ENCODE measurements at regions not wholly inside any gene's neighbourhood (a gene's known extent, or its start where the extent isn't known, plus 50 kb on each side); places are given as distances from the start of the nearest gene placed in this dataset.

DNA sequence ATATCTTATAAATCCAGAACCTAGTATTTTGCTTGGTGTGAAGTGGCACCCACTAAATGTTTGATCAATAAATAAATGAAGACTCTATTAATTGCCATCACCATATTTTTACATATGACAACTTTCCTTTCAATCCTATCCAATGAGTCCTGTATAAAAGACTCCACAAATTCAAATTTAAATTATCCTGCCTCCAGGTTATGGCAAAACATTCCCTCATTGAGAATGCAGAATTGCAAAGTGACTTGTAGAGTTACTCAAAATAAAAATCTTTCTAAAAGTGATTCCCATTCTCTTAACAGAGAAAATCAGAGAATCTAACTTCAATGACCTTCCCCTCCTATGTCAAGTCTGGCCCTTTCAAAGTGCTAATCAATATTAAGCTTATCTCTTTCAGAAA, 236.8 kb downstream of the GRB14 start:
- H3K9ac ChIP-seq (ENCODE audit: low read depth, low read length): no peak overlapping the region
- H3K27me3 ChIP-seq (ENCODE audit: control insufficient read depth, insufficient read depth, low read length): no peaks in the 10 kb centered on the region
- H3K36me3 ChIP-seq (ENCODE audit: insufficient read depth, low read length): no peaks in the 10 kb centered on the region
- peaks cover 23% of the 10 kb centered on the region for H3K4me1 ChIP-seq (ENCODE audit: control insufficient read depth, insufficient read depth, low read length)
- no peak overlapping the region for H3K4me2 ChIP-seq (ENCODE audit: low read length)
- no peaks in the 10 kb centered on the region for H3K9me3 ChIP-seq (replicated peaks; ENCODE audit: low read length)
- H3K4me3 ChIP-seq (ENCODE audit: low read length): no peak overlapping the region

- Histone ChIP-seq H3K9me3 (replicated peaks; ENCODE audit: low read length) (no peaks in the 10 kb centered on the region), H3K4me3 (ENCODE audit: low read length) (no peak overlapping the region), H3K27me3 (ENCODE audit: control insufficient read depth, insufficient read depth, low read length) (no peaks in the 10 kb centered on the region), H3K4me1 (ENCODE audit: control insufficient read depth, insufficient read depth, low read length) (no peaks in the 10 kb centered on the region), H3K9ac (ENCODE audit: low read depth, low read length) (no peak overlapping the region), H3K4me2 (ENCODE audit: low read length) (no peak overlapping the region), H3K36me3 (ENCODE audit: insufficient read depth, low read length) (no peaks in the 10 kb centered on the region)
Observed at GRCh38 chr2:164371916-164372315, 249.4 kb downstream of the GRB14 start.

DNA sequence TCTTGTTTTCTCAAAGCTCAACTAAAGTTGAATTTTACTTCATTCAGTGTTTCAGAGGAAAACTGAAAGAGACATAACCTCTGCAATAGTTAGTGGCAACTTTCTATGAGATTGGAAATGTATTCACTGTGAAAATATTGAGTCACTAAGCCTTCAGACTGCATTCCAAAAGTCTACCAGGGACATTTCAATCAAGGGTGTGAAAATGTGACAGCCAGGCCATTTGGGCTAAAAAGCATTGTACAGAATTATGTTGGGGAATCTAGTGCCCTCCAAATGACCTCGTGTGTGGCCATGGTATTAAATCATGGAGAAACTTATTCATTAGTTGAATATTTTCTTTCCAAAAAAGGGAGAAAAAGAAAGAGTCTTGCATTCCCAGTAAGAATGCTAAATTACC, 251.9 kb downstream of the GRB14 start:
- H3K4me2 ChIP-seq (ENCODE audit: low read length): no peak overlapping the region
- no peak overlapping the region for H3K9ac ChIP-seq (ENCODE audit: low read depth, low read length)
- no peaks in the 10 kb centered on the region for H3K9me3 ChIP-seq (replicated peaks; ENCODE audit: low read length)
- H3K4me3 ChIP-seq (ENCODE audit: low read length): no peak overlapping the region
- H3K36me3 ChIP-seq (ENCODE audit: insufficient read depth, low read length): no peaks in the 10 kb centered on the region
- H3K4me1 ChIP-seq (ENCODE audit: control insufficient read depth, insufficient read depth, low read length): no peaks in the 10 kb centered on the region
- H3K27me3 ChIP-seq (ENCODE audit: control insufficient read depth, insufficient read depth, low read length): no peaks in the 10 kb centered on the region

DNA sequence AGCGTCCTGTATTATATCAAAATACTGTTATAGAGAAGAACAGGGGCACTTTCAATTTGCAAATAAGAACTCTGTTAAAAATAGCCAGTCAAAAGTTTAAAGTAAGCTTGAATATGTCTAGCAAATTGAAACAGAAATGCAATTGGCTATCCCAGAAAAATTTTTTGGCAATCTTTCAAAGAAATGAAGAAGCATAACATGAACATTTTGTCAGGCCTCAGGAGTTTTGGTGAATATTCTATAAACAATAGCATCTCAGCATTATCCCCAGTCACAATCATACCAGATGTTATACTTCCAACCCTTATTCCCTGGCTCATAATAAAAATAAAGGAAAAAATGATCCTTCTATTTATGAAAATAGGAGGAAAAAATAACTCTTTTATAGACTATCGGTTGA, 252.4 kb downstream of the GRB14 start:
- Histone ChIP-seq H3K36me3 (ENCODE audit: insufficient read depth, low read length) (no peaks in the 10 kb centered on the region), H3K4me1 (ENCODE audit: control insufficient read depth, insufficient read depth, low read length) (no peaks in the 10 kb centered on the region), H3K4me2 (ENCODE audit: low read length) (no peak overlapping the region), H3K9me3 (replicated peaks; ENCODE audit: low read length) (no peaks in the 10 kb centered on the region), H3K4me3 (ENCODE audit: low read length) (no peak overlapping the region), H3K9ac (ENCODE audit: low read depth, low read length) (no peak overlapping the region), H3K27me3 (ENCODE audit: control insufficient read depth, insufficient read depth, low read length) (no peaks in the 10 kb centered on the region)

- no peaks in the 10 kb centered on the region for H3K36me3 ChIP-seq (ENCODE audit: insufficient read depth, low read length)
- H3K4me3 ChIP-seq (ENCODE audit: low read length): no peak overlapping the region
- no peaks in the 10 kb centered on the region for H3K9me3 ChIP-seq (replicated peaks; ENCODE audit: low read length)
- H3K4me1 ChIP-seq (ENCODE audit: control insufficient read depth, insufficient read depth, low read length): no peaks in the 10 kb centered on the region
- H3K27me3 ChIP-seq (ENCODE audit: control insufficient read depth, insufficient read depth, low read length): no peaks in the 10 kb centered on the region
- no peak overlapping the region for H3K4me2 ChIP-seq (ENCODE audit: low read length)
- H3K9ac ChIP-seq (ENCODE audit: low read depth, low read length): no peak overlapping the region
Observed at GRCh38 chr2:164363646-164364045, 257.6 kb downstream of the GRB14 start.

- H3K36me3 ChIP-seq (ENCODE audit: insufficient read depth, low read length): no peaks in the 10 kb centered on the region
- no peaks in the 10 kb centered on the region for H3K27me3 ChIP-seq (ENCODE audit: control insufficient read depth, insufficient read depth, low read length)
- H3K9ac ChIP-seq (ENCODE audit: low read depth, low read length): no peak overlapping the region
- no peak overlapping the region for H3K4me3 ChIP-seq (ENCODE audit: low read length)
- no peak overlapping the region for H3K4me2 ChIP-seq (ENCODE audit: low read length)
- H3K4me1 ChIP-seq (ENCODE audit: control insufficient read depth, insufficient read depth, low read length): no peaks in the 10 kb centered on the region
- no peaks in the 10 kb centered on the region for H3K9me3 ChIP-seq (replicated peaks; ENCODE audit: low read length)
Observed at GRCh38 chr2:164351536-164351935, 269.7 kb downstream of the GRB14 start.

- no peaks in the 10 kb centered on the region for H3K36me3 ChIP-seq (ENCODE audit: insufficient read depth, low read length)
- H3K4me1 ChIP-seq (ENCODE audit: control insufficient read depth, insufficient read depth, low read length): no peaks in the 10 kb centered on the region
- no peak overlapping the region for H3K9ac ChIP-seq (ENCODE audit: low read depth, low read length)
- no peaks in the 10 kb centered on the region for H3K9me3 ChIP-seq (replicated peaks; ENCODE audit: low read length)
- no peak overlapping the region for H3K4me2 ChIP-seq (ENCODE audit: low read length)
- H3K27me3 ChIP-seq (ENCODE audit: control insufficient read depth, insufficient read depth, low read length): no peaks in the 10 kb centered on the region
- no peak overlapping the region for H3K4me3 ChIP-seq (ENCODE audit: low read length)
Observed at GRCh38 chr2:164335947-164336346, 285.3 kb downstream of the GRB14 start.

- H3K9ac ChIP-seq (ENCODE audit: low read depth, low read length): no peak overlapping the region
- no peaks in the 10 kb centered on the region for H3K36me3 ChIP-seq (ENCODE audit: insufficient read depth, low read length)
- H3K9me3 ChIP-seq (replicated peaks; ENCODE audit: low read length): no peaks in the 10 kb centered on the region
- no peaks in the 10 kb centered on the region for H3K27me3 ChIP-seq (ENCODE audit: control insufficient read depth, insufficient read depth, low read length)
- H3K4me3 ChIP-seq (ENCODE audit: low read length): no peak overlapping the region
- no peak overlapping the region for H3K4me2 ChIP-seq (ENCODE audit: low read length)
- no peaks in the 10 kb centered on the region for H3K4me1 ChIP-seq (ENCODE audit: control insufficient read depth, insufficient read depth, low read length)
Observed at GRCh38 chr2:164335128-164335527, 286.2 kb downstream of the GRB14 start.

DNA sequence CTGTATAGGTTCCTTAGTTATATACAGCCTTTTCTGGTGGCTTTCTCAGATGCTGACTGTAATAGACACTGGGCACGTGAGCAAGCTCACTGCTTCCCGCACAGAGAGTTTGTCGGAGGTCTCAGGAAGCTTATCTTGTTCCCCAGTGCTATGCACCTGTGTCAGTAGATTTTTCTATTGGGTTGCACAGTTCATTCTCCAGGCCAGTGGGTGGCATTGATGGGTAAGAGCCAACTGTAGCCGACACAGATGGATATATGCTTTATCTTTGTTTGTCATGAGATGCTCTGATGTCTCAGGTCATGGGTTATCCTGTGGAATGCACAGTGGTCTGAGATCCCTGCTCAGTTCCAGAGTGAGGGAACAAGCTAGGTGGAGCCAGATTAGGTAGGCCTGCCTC, 293.0 kb downstream of the GRB14 start:
- no peaks in the 10 kb centered on the region for H3K4me1 ChIP-seq (ENCODE audit: control insufficient read depth, insufficient read depth, low read length)
- no peaks in the 10 kb centered on the region for H3K9me3 ChIP-seq (replicated peaks; ENCODE audit: low read length)
- no peak overlapping the region for H3K9ac ChIP-seq (ENCODE audit: low read depth, low read length)
- no peak overlapping the region for H3K4me3 ChIP-seq (ENCODE audit: low read length)
- H3K36me3 ChIP-seq (ENCODE audit: insufficient read depth, low read length): no peaks in the 10 kb centered on the region
- no peak overlapping the region for H3K4me2 ChIP-seq (ENCODE audit: low read length)
- no peaks in the 10 kb centered on the region for H3K27me3 ChIP-seq (ENCODE audit: control insufficient read depth, insufficient read depth, low read length)

DNA sequence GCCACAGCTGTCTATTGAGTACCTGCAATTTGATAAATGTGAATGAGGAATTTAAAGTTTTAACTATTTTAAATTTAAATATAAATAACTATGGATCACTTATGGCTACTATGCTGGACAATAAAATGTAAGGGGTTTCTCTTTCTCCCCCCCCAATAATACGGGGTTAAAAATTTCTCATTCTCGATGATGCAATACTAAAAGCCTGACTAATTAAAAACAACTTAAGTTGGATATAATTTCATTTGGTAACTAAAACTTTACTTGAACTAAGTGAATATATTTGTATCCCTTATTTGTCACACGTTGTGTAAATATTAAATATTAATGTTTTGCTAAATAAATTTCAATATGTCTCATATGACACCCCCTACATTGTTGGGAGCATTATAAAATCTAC, 297.3 kb downstream of the GRB14 start:
- Histone ChIP-seq H3K9ac (ENCODE audit: low read depth, low read length) (no peak overlapping the region), H3K27me3 (ENCODE audit: control insufficient read depth, insufficient read depth, low read length) (no peaks in the 10 kb centered on the region), H3K9me3 (replicated peaks; ENCODE audit: low read length) (no peaks in the 10 kb centered on the region), H3K4me3 (ENCODE audit: low read length) (no peak overlapping the region), H3K4me2 (ENCODE audit: low read length) (no peak overlapping the region), H3K4me1 (ENCODE audit: control insufficient read depth, insufficient read depth, low read length) (no peaks in the 10 kb centered on the region), H3K36me3 (ENCODE audit: insufficient read depth, low read length) (no peaks in the 10 kb centered on the region)

DNA sequence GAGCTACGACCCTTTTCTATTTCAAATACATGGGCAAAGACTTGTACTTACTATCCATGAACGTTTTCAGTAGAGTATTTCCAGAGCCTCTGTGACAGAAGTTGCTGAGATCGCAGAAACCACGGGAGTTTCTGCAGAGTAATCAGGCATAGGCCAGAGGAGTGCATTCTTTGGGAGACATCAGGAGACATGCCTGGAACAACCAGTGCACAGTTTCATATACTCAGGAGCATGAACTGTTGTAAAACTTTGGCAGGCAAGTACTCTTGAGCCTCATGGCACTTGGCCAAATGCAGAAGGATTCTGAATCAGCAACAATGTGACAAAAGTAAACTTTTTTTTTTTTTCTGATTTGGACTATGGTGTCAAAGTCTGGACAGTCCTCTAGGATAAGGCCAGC, 307.1 kb downstream of the GRB14 start:
- Histone ChIP-seq H3K36me3 (ENCODE audit: insufficient read depth, low read length) (no peaks in the 10 kb centered on the region), H3K9ac (ENCODE audit: low read depth, low read length) (no peak overlapping the region), H3K4me3 (ENCODE audit: low read length) (no peak overlapping the region), H3K9me3 (replicated peaks; ENCODE audit: low read length) (no peaks in the 10 kb centered on the region), H3K4me1 (ENCODE audit: control insufficient read depth, insufficient read depth, low read length) (peaks cover 3% of the 10 kb centered on the region), H3K4me2 (ENCODE audit: low read length) (no peak overlapping the region), H3K27me3 (ENCODE audit: control insufficient read depth, insufficient read depth, low read length) (no peaks in the 10 kb centered on the region)

- H3K9ac ChIP-seq (ENCODE audit: low read depth, low read length): no peak overlapping the region
- no peak overlapping the region for H3K4me3 ChIP-seq (ENCODE audit: low read length)
- no peaks in the 10 kb centered on the region for H3K4me1 ChIP-seq (ENCODE audit: control insufficient read depth, insufficient read depth, low read length)
- H3K36me3 ChIP-seq (ENCODE audit: insufficient read depth, low read length): no peaks in the 10 kb centered on the region
- no peak overlapping the region for H3K4me2 ChIP-seq (ENCODE audit: low read length)
- H3K27me3 ChIP-seq (ENCODE audit: control insufficient read depth, insufficient read depth, low read length): no peaks in the 10 kb centered on the region
- no peaks in the 10 kb centered on the region for H3K9me3 ChIP-seq (replicated peaks; ENCODE audit: low read length)
Observed at GRCh38 chr2:164306872-164307271, 314.4 kb downstream of the GRB14 start.
